Kidney epithelial cell (primary cell): ENCODE measurements at regions not wholly inside any gene's neighbourhood (a gene's known extent, or its start where the extent isn't known, plus 50 kb on each side); places are given as distances from the start of the nearest gene placed in this dataset.

ENCODE experiments used
- DNase-seq: peaks from one replicate; pipeline ENCODE4 v3.0.0-alpha.2; 2010; ENCODE audit warnings: low read depth
- H3K27me3 ChIP-seq: 2 replicates; pipeline ENCODE4 v1.6.0; 2011; ENCODE audit warnings: low read length; ENCODE audit not compliant: control insufficient read depth, insufficient read depth
- H3K36me3 ChIP-seq: 2 replicates; pipeline ENCODE4 v1.5.1; 2011; ENCODE audit warnings: low read length; ENCODE audit not compliant: control insufficient read depth, insufficient read depth
- H3K4me3 ChIP-seq: 2 replicates; pipeline ENCODE4 v1.5.1; 2011; ENCODE audit warnings: low read depth, mild to moderate bottlenecking, control low read depth, low read length
- TF ChIP-seq, protein P1 (sequence below): IDR thresholded peaks from 2 replicates; pipeline ENCODE4 v1.5.1; 2011; ENCODE audit warnings: mild to moderate bottlenecking, moderate library complexity, low read length, control low read depth, inconsistent platforms; ENCODE audit not compliant: insufficient read depth, poor library complexity, severe bottlenecking

DNA sequence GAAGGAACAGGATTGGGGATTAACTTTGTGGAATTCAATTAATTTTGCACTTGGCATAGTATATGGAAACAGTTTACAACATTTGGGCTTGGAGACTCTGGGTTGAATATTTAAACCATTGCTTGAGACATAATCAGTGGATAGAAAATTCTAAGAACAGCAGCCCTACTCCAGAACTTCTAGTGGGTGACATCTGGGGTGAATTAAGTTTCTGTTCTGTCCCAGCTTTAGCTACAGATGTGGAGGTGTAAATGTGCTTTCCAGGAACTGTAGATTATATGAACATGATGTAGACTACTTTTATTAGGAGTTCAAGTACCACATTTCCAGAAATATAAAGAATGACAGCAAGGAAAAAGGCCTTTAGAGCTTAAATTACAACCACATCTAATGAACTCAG is 51.9 kb upstream of the SKAP2 start:
- no peak overlapping the region for H3K4me3 ChIP-seq
- DNase-seq = no peak
- TF ChIP-seq, protein P1, sequence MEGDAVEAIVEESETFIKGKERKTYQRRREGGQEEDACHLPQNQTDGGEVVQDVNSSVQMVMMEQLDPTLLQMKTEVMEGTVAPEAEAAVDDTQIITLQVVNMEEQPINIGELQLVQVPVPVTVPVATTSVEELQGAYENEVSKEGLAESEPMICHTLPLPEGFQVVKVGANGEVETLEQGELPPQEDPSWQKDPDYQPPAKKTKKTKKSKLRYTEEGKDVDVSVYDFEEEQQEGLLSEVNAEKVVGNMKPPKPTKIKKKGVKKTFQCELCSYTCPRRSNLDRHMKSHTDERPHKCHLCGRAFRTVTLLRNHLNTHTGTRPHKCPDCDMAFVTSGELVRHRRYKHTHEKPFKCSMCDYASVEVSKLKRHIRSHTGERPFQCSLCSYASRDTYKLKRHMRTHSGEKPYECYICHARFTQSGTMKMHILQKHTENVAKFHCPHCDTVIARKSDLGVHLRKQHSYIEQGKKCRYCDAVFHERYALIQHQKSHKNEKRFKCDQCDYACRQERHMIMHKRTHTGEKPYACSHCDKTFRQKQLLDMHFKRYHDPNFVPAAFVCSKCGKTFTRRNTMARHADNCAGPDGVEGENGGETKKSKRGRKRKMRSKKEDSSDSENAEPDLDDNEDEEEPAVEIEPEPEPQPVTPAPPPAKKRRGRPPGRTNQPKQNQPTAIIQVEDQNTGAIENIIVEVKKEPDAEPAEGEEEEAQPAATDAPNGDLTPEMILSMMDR = no peak
- no peaks in the 10 kb centered on the region for H3K36me3 ChIP-seq
- H3K27me3 ChIP-seq = no peaks in the 10 kb centered on the region
